ENCODE measurements at regions not wholly inside any gene's neighbourhood (a gene's known extent, or its start where the extent isn't known, plus 50 kb on each side); places are given as distances from the start of the nearest gene placed in this dataset.
"Not testable (repeated sequence)": the region's sequence is repeated elsewhere in the genome, so short reads cannot be mapped to it uniquely, and the experiment has no call there.

DNA sequence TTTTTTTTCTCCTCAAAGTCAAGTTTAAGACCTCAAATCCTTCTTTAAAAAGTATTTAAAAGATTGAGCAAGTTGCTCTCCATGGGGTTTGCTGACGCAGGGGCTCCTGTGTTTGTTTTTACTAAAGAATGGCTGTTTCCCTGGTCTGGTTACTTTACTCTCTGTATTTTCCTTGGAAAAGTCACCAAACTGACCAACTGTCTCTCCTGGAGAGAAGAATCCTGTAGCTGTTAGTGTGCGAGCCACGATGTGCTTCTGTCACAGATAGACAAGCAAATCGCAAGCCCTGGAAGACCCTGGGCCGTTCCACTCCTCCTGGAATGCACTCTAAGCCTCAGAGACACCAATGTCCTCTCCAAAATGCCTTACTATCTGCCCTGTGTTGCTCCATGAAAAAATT is 212.1 kb downstream of the CHIC2 start:
- TF ChIP-seq, protein P1, sequence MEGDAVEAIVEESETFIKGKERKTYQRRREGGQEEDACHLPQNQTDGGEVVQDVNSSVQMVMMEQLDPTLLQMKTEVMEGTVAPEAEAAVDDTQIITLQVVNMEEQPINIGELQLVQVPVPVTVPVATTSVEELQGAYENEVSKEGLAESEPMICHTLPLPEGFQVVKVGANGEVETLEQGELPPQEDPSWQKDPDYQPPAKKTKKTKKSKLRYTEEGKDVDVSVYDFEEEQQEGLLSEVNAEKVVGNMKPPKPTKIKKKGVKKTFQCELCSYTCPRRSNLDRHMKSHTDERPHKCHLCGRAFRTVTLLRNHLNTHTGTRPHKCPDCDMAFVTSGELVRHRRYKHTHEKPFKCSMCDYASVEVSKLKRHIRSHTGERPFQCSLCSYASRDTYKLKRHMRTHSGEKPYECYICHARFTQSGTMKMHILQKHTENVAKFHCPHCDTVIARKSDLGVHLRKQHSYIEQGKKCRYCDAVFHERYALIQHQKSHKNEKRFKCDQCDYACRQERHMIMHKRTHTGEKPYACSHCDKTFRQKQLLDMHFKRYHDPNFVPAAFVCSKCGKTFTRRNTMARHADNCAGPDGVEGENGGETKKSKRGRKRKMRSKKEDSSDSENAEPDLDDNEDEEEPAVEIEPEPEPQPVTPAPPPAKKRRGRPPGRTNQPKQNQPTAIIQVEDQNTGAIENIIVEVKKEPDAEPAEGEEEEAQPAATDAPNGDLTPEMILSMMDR (IDR thresholded peaks at IDR 0.05; ENCODE audit: low read depth, low read length, missing control alignments): no peak
- no peak overlapping the region for H3K4me3 ChIP-seq (replicated peaks; ENCODE audit: low read depth, low read length)
- DNase-seq (ENCODE audit: extremely low read depth, low read depth): no peak

DNA sequence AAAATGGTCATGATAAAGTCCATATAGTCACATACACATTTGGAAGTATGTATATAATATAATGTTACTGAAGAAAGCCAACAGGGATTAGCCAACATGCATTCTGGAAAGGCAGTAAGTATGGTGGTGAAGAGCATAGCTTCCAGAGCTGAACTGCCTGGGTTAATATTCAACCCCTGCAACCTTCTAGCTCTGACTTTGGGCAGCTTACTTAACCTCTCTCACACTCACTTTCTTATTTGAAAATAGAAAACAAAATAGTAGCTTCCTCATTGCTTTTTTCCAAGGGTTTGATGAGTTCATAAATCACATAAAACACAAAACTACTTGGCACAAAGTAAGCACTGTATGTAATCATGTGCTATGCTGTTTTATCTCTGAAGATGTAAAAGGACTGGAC is 216.4 kb downstream of the CHIC2 start:
- no peak for DNase-seq (ENCODE audit: extremely low read depth, low read depth)
- H3K4me3 ChIP-seq (replicated peaks; ENCODE audit: low read depth, low read length): no peak overlapping the region
- TF ChIP-seq, protein P1 (IDR thresholded peaks at IDR 0.05; ENCODE audit: low read depth, low read length, missing control alignments): no peak

DNA sequence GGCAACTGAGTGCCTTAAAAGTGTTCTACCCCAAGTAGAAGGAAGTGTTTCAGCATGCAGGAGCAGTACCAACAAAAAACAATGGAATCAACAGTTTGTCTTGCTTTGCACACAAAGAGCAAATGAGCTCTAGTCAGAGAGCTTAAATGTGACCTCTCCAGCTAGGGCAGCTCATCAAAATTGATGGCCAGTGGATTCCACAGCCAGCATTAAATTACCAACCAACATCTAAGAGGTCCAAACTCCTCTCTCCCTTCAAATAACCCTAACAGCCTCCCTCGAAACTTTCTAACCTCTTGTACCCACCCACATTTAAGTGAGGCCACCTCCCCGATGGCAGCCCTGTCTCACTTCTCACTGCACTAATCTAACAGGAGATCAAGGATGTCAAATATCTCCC is 219.9 kb downstream of the CHIC2 start:
- TF ChIP-seq, protein P1 (IDR thresholded peaks at IDR 0.05; ENCODE audit: low read depth, low read length, missing control alignments): no peak
- no peak overlapping the region for H3K4me3 ChIP-seq (replicated peaks; ENCODE audit: low read depth, low read length)
- no peak for DNase-seq (ENCODE audit: extremely low read depth, low read depth)

DNA sequence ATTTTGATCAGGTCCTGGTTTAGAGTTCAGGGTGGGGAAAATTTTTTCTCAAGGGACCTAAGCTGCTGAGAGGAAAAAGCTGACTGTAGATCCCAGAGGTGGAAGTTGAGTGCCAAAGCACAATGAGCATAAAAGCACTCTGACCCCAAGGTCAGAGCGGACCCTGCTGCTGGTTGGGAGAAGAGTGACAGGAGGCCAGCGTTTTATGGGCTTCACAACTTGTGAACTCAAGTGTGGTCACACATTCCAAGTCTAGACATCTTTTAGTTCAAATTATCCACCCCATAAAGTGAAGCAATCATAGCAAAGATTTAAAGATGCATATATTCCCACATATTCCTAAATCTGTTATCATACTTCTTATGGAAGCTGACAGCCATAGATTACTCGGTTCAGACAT is 220.3 kb downstream of the CHIC2 start:
- DNase-seq (ENCODE audit: extremely low read depth, low read depth): no peak
- TF ChIP-seq, protein P1 (IDR thresholded peaks at IDR 0.05; ENCODE audit: low read depth, low read length, missing control alignments): no peak
- no peak overlapping the region for H3K4me3 ChIP-seq (replicated peaks; ENCODE audit: low read depth, low read length)

DNA sequence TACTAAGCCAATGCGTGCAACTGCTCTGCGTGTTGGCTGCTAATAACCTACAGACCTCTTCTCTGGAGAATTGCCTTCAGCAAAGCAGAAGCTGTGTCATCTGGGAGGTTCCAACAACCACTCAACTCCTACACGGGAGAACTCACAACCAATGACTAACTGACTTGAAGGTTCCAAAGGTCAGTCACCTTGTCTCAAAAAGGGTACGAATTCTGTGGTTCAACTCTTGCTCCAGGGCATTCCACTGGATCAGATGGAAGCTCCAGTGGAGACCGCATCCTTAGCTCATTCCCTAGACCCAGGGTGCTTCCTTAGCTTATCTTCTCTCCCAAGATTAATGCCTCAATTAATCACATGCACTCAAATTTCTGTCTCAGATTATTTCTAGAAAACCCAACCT is 222.7 kb downstream of the CHIC2 start:
- no peak overlapping the region for H3K4me3 ChIP-seq (replicated peaks; ENCODE audit: low read depth, low read length)
- no peak for DNase-seq (ENCODE audit: extremely low read depth, low read depth)
- TF ChIP-seq, protein P1 (IDR thresholded peaks at IDR 0.05; ENCODE audit: low read depth, low read length, missing control alignments): no peak

DNA sequence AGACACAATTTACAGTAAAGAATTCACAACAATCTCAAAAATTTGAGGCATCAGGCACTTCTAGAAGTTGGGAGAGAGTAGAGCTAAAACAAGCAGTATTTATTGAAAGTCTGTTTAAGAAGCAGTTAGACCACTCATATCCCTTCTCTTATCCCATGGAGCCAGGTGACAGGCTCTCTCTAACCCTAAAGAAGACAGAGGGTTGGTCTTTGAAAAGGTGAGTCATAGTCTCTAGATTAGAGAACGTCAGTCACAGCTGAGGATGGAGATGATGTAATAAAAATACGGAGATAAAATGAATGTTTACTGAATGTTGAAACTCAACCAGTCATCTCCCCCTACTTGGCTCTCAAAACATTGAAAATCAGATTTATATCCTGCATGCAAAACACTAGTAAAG is 223.8 kb downstream of the CHIC2 start:
- no peak for DNase-seq (ENCODE audit: extremely low read depth, low read depth)
- H3K4me3 ChIP-seq (replicated peaks; ENCODE audit: low read depth, low read length): no peak overlapping the region
- TF ChIP-seq, protein P1 (IDR thresholded peaks at IDR 0.05; ENCODE audit: low read depth, low read length, missing control alignments): no peak

DNA sequence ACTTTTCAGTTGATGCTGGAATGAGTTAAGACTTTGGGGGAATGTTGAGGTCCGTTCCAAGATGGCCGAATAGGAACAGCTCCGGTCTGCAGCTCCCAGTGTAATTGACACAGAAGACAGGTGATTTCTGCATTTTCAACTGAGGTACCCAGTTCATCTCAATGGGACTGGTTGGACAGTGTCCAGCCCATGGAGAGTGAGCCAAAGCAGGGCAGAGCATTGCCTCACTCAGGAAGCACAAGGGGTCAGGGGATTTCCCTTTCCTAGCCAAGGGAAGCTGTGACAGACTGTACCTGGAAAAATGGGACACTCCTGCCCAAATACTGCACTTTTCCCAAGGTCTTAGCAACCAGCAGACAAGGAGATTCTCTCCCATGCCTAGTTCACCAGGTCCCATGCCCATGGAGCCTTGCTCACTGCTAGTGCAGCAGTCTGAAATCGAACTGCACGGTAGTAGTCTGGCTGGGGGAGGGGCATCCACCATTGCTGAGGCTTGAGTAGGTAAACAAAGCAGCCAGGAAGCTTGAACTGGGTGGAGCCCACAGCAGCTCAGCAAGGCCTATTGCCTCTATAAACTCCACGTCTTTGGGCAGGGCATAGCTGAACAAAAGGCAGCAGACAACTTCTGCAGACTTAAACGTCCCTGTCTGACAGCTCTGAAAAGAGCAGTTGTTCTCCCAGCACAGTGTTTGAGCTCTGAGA is 231.0 kb downstream of the CHIC2 start:
- H3K4me3 ChIP-seq (replicated peaks; ENCODE audit: low read depth, low read length); DNase-seq (ENCODE audit: extremely low read depth, low read depth): not testable (repeated sequence)
